Upper lobe of left lung (tissue), 6 donors: ENCODE measurements at regions not wholly inside any gene's neighbourhood (a gene's known extent, or its start where the extent isn't known, plus 50 kb on each side); places are given as distances from the start of the nearest gene placed in this dataset.
A peak's percentile ranks its signal among the peaks of the same experiment; 100 is the strongest.

ENCODE experiments used
- ATAC-seq, 2 donors: fragments of 200-7000 bp; cut with Tn5 transposase; one replicate each; pipeline ENCODE4 v1.9.1; 2022; ENCODE audit warnings: mild to moderate bottlenecking in 2 of 2, moderate library complexity in 2 of 2; ENCODE audit not compliant: low FRiP score in 2 of 2
- DNase-seq, 2 donors: peaks; one replicate each; pipeline ENCODE4 v3.0.0-alpha.2; 2019 to 2020
- H3K27ac ChIP-seq, 4 donors: fragments of 200-600 bp; sonication (generic); one replicate each; pipeline ENCODE4 v1.5.1; 2016 to 2019
- H3K27me3 ChIP-seq, 4 donors: fragments of 200-600 bp; sonication (generic); one replicate each; pipeline ENCODE4 v1.5.1; 2017 to 2019
- H3K36me3 ChIP-seq, 4 donors: fragments of 200-600 bp; sonication (generic); one replicate each; pipeline ENCODE4 v1.5.1; 2016 to 2019
- H3K4me1 ChIP-seq, 4 donors: fragments of 200-600 bp; sonication (generic); one replicate each; pipeline ENCODE4 v1.5.1; 2018 to 2019
- H3K4me3 ChIP-seq, 4 donors: fragments of 200-600 bp; sonication (generic); one replicate each; pipeline ENCODE4 v1.5.1; 2017 to 2019; ENCODE audit warnings: mild to moderate bottlenecking in 2 of 4, moderate library complexity in 1 of 4
- H3K9me3 ChIP-seq, 4 donors: fragments of 200-600 bp; sonication (generic); one replicate each; pipeline ENCODE4 v1.5.1; 2018 to 2019
- EP300 ChIP-seq, 4 donors: sonication (generic); formaldehyde crosslinking; IDR thresholded peaks; one replicate each; pipeline ENCODE4 v1.5.1; 2017; ENCODE audit warnings: antibody characterized with exemption in 4 of 4, control low read depth in 2 of 4
- POLR2A ChIP-seq, 4 donors: fragments of 450-650 bp; IDR thresholded peaks; one replicate each; pipeline ENCODE4 v1.5.1; 2016 to 2017; ENCODE audit warnings: antibody characterized with exemption in 4 of 4, mild to moderate bottlenecking in 2 of 4
- POLR2AphosphoS5 ChIP-seq, 2 donors: sonication (generic); formaldehyde crosslinking; IDR thresholded peaks; one replicate each; pipeline ENCODE4 v1.5.1; 2017; ENCODE audit warnings: antibody characterized with exemption in 2 of 2
- WGBS, 2 donors: methylation state at CpG; one replicate each; pipeline ENCODE4 v1.1.5; 2017 to 2018; 5-methylcytosine and 5-hydroxymethylcytosine counted together
- TF ChIP-seq, protein P1 (sequence below), 6 experiments: fragments of 450-650 bp in 4 of 6; fragments of 200-600 bp in 2 of 6; sonication (generic) in 2 of 6; IDR thresholded peaks; one replicate each; pipeline ENCODE4 v1.5.1; 2016 to 2019; ENCODE audit warnings: antibody characterized with exemption in 6 of 6
- donor health status: DM: no; HTN: no; CAD: no; lungs with moderate emphysema.
- donor health status: DM: no; HTN: yes; CAD: no; lungs with severe emphysema.

DNA sequence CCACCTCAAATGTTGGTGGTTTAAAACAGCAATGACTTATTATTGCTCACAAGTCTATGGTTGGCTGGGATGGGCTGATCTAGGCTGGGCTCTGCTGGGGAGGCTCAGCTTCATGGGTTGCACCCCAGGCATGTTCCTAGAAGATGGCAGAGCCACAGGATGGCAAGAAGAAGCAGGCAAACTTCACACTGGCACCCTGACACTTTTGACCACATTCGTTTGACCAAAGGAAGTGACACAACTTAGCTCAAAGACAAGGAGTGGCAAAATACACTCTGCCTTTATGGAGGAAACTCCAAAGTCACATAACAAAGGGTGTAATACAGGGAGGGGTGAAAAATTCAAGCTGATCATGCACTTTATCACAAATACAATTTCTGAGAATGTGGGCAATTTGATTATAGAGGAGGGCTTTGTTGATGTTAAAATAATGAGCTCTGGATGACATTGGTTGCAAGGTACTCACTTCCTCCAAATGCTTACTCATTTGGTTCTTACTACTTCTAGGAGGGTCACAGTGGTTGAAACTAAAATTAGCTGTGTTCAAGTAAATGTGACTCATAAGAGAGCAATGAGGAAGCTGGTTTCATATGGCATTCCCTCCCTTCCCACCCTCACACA, 249.2 kb upstream of the RPS6KA3 start:
- H3K27me3 ChIP-seq = no peaks in the 10 kb centered on the region
- DNase-seq (no peak), ATAC-seq (peak; percentile 66 to 69)
- no peak overlapping the region for H3K4me3 ChIP-seq
- WGBS, 2 donors = 22% methylated on average over 1 of the region's 1 CpG; no CpG with 5 or more reads in 1 of the 2 donors
- H3K27ac ChIP-seq = peak overlapping the region in 1 of 4 donors; percentile 35
- no peaks in the 10 kb centered on the region for H3K9me3 ChIP-seq
- no peak for TF ChIP-seq POLR2A (IDR thresholded peaks at IDR 0.05)
- no peak for TF ChIP-seq POLR2AphosphoS5 (IDR thresholded peaks at IDR 0.05)
- TF ChIP-seq EP300 (IDR thresholded peaks at IDR 0.05) = peak in 1 of 4 donors; percentile 29
- TF ChIP-seq, protein P1, sequence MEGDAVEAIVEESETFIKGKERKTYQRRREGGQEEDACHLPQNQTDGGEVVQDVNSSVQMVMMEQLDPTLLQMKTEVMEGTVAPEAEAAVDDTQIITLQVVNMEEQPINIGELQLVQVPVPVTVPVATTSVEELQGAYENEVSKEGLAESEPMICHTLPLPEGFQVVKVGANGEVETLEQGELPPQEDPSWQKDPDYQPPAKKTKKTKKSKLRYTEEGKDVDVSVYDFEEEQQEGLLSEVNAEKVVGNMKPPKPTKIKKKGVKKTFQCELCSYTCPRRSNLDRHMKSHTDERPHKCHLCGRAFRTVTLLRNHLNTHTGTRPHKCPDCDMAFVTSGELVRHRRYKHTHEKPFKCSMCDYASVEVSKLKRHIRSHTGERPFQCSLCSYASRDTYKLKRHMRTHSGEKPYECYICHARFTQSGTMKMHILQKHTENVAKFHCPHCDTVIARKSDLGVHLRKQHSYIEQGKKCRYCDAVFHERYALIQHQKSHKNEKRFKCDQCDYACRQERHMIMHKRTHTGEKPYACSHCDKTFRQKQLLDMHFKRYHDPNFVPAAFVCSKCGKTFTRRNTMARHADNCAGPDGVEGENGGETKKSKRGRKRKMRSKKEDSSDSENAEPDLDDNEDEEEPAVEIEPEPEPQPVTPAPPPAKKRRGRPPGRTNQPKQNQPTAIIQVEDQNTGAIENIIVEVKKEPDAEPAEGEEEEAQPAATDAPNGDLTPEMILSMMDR (IDR thresholded peaks at IDR 0.05) = no peak
- H3K36me3 ChIP-seq = no peaks in the 10 kb centered on the region
- H3K4me1 ChIP-seq = peaks cover 0 to 9% (median 2%) of the 10 kb centered on the region in 4 donors

DNA sequence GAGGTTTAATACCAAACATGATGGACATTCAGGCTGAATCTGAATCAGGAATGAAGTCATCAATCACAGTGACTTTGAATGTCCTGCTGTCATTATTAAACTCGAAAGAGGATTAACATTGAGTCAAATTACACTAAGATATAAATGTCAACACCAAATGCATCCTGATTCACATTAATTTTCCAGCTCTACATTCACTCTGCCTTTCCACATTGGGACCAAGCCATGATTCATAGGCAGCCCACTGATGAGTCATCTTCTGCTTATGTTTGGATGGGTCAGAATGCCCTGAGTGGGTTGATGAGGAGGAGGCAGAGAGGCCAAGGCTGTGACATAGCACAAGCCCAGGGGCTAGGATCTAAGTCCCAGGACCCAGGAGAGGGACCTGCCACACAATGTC, 247.6 kb upstream of the RPS6KA3 start:
- no peaks in the 10 kb centered on the region for H3K27me3 ChIP-seq
- no peaks in the 10 kb centered on the region for H3K36me3 ChIP-seq
- H3K4me1 ChIP-seq = peaks cover 0 to 9% (median 2%) of the 10 kb centered on the region in 4 donors
- WGBS, 2 donors = 29 to 54% methylated on average over 1 of the region's 1 CpG
- H3K27ac ChIP-seq = no peak overlapping the region
- ATAC-seq (no peak), DNase-seq (peak in 1 of 2 donors; percentile 28)
- H3K9me3 ChIP-seq = no peaks in the 10 kb centered on the region
- TF ChIP-seq POLR2AphosphoS5 (IDR thresholded peaks at IDR 0.05) (no peak), EP300 (IDR thresholded peaks at IDR 0.05) (no peak), POLR2A (IDR thresholded peaks at IDR 0.05) (no peak)
- TF ChIP-seq, protein P1 (IDR thresholded peaks at IDR 0.05) = no peak
- H3K4me3 ChIP-seq = no peak overlapping the region

DNA sequence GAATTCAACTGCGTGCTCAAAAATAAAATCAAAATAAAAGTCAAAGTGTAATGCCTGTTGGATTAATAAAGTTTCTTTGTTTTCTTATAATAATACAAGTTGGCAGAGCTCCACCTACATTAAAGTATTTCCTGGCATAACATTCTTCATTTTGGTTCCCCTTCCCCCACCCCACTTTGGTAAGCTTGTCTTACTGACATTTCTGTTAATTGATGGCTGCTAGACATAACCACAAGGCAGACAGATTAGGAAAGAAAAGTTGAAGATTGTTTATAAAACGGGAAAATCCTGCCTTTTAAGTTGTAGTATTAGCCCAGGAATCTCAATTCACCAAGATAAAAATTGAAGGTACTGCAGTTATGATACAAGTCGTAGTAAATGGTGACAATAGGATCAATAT, 246.5 kb upstream of the RPS6KA3 start:
- ATAC-seq = no peak
- 58 to 65% methylated on average over 3 of the region's 3 CpGs for WGBS, 2 donors
- H3K9me3 ChIP-seq = no peaks in the 10 kb centered on the region

DNA sequence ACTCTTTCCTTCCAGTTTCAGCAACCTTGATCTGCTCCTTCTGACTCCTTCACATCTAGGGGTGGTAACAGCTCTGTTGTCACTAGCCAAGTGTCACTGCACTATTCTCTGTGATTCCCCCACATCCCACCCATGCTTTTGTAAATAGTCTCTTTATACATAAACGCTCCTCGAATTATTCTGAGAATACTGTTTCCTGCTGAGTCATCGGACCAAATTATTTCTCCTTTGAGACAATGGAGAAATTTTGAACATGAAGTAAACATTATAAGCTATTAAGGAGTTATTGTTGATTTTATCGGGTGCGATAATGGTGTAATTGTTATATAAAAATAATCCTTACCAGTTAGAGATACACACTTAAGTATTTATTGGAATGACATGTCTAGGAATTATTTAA, 245.1 kb upstream of the RPS6KA3 start:
- H3K9me3 ChIP-seq = no peaks in the 10 kb centered on the region
- H3K4me3 ChIP-seq = no peak overlapping the region
- H3K36me3 ChIP-seq = no peaks in the 10 kb centered on the region
- no peak overlapping the region for H3K27ac ChIP-seq
- no peak for ATAC-seq
- H3K4me1 ChIP-seq = peaks cover 0 to 9% (median 2%) of the 10 kb centered on the region in 4 donors
- 59 to 69% methylated on average over 5 of the region's 5 CpGs for WGBS, 2 donors
- no peak for TF ChIP-seq EP300 (IDR thresholded peaks at IDR 0.05)
- TF ChIP-seq POLR2AphosphoS5 (IDR thresholded peaks at IDR 0.05) = no peak
- TF ChIP-seq POLR2A (IDR thresholded peaks at IDR 0.05) = no peak
- TF ChIP-seq, protein P1 (IDR thresholded peaks at IDR 0.05) = no peak
- no peak for DNase-seq
- H3K27me3 ChIP-seq = no peaks in the 10 kb centered on the region

More for the DNA sequence above, 246.5 kb upstream of the RPS6KA3 start:
- Histone ChIP-seq H3K36me3 (no peaks in the 10 kb centered on the region), H3K27me3 (no peaks in the 10 kb centered on the region), H3K4me3 (no peak overlapping the region), H3K27ac (no peak overlapping the region), H3K4me1 (peaks cover 0 to 9% (median 2%) of the 10 kb centered on the region in 4 donors)
- no peak for TF ChIP-seq POLR2A (IDR thresholded peaks at IDR 0.05)
- TF ChIP-seq, protein P1 (IDR thresholded peaks at IDR 0.05) = no peak
- no peak for TF ChIP-seq POLR2AphosphoS5 (IDR thresholded peaks at IDR 0.05)
- TF ChIP-seq EP300 (IDR thresholded peaks at IDR 0.05) = no peak
- DNase-seq = no peak
